GM12878 (cell line): ENCODE measurements at regions not wholly inside any gene's neighbourhood (a gene's known extent, or its start where the extent isn't known, plus 50 kb on each side); places are given as distances from the start of the nearest gene placed in this dataset.

Source experiments
- ATAC-seq: fragments of 200-7000 bp; cut with Tn5 transposase; 3 replicates; pipeline ENCODE4 v1.9.1; 2020; ENCODE audit warnings: mild to moderate bottlenecking, moderate library complexity
- BruUV-seq: library from RNA; stranded (reverse); fragments of 400-500 nt; replicated peaks from 2 replicates; lab custom pipeline; 2021; lab: Mats Ljungman, UMichigan
- CTCF ChIA-PET: fragments of 300-600 bp; sonication (Branson Sonifier 250); formaldehyde crosslinking; extraction: SDS; loops from one replicate; lab custom pipeline; 2021; ENCODE audit warnings: inconsistent platforms; lab: Yijun Ruan, JAX
- POLR2A ChIA-PET: fragments of 350-600 bp; formaldehyde crosslinking; extraction: SDS; loops from one replicate; lab custom pipeline; 2021; ENCODE audit warnings: inconsistent platforms; lab: Charles Lee
- RAD21 ChIA-PET: fragments of 300-600 bp; sonication (Branson Sonifier 250); formaldehyde crosslinking; loops from one replicate; lab custom pipeline; 2023; ENCODE audit warnings: antibody characterized with exemption; ENCODE audit not compliant: unreplicated experiment; lab: Charles Lee
- SMC1A ChIA-PET: fragments of 300-600 bp; sonication (Branson Sonifier 250); formaldehyde crosslinking; loops from one replicate; lab custom pipeline; 2023; ENCODE audit not compliant: unreplicated experiment, uncharacterized antibody; lab: Charles Lee
- DNase-seq: peaks from one replicate; pipeline ENCODE4 v3.0.0-alpha.2; 2011; ENCODE audit warnings: low read depth, low spot score
- FAIRE-seq: peaks from 3 replicates; lab custom pipeline; 2011; peaks lifted over from hg19 to GRCh38; lab: Jason Lieb, UNC
- H2AFZ ChIP-seq: 2 replicates; pipeline ENCODE4 v1.6.0; 2011; ENCODE audit warnings: low read depth, low read length, control low read depth; ENCODE audit not compliant: control insufficient read depth
- H3K27ac ChIP-seq: 2 replicates; pipeline ENCODE4 v1.5.1; 2011; ENCODE audit warnings: control low read depth; ENCODE audit not compliant: control insufficient read depth, insufficient read depth
- H3K27me3 ChIP-seq, 2 experiments: replicated peaks in 1 of 2; 2 replicates each; pipeline versions ENCODE4 v1.6.0 to v1.6.1; 2011; ENCODE audit warnings: low read length in 1 of 2; ENCODE audit not compliant: control insufficient read depth in 2 of 2, insufficient read depth in 2 of 2
- H3K36me3 ChIP-seq, 2 experiments: 2 replicates each; pipeline ENCODE4 v1.5.1; 2011; ENCODE audit warnings: low read length in 1 of 2; ENCODE audit not compliant: control insufficient read depth in 2 of 2, insufficient read depth in 2 of 2
- H3K4me1 ChIP-seq: 2 replicates; pipeline ENCODE4 v1.6.1; 2011; ENCODE audit warnings: mild to moderate bottlenecking, low read length, moderate library complexity, mixed read lengths; ENCODE audit not compliant: control insufficient read depth, insufficient read depth
- H3K4me2 ChIP-seq: 2 replicates; pipeline ENCODE4 v1.6.0; 2011; ENCODE audit warnings: control low read depth; ENCODE audit not compliant: control insufficient read depth, insufficient read depth
- H3K4me3 ChIP-seq: fragments of 200-600 bp; sonication (generic); 2 replicates; pipeline ENCODE4 v1.5.1; 2016
- H3K79me2 ChIP-seq: 2 replicates; pipeline ENCODE4 v1.6.0; 2011; ENCODE audit warnings: low read length; ENCODE audit not compliant: control insufficient read depth, insufficient read depth
- H3K9ac ChIP-seq: 2 replicates; pipeline ENCODE4 v1.8.0; 2011; ENCODE audit warnings: low read length, control low read depth, mixed read lengths; ENCODE audit not compliant: control insufficient read depth, insufficient read depth
- H3K9me3 ChIP-seq: replicated peaks from 3 replicates; pipeline ENCODE4 v1.5.1; 2011; ENCODE audit warnings: mild to moderate bottlenecking, low read length; ENCODE audit not compliant: control insufficient read depth, insufficient read depth
- H4K20me1 ChIP-seq: 2 replicates; pipeline ENCODE4 v1.6.0; 2011; ENCODE audit not compliant: control insufficient read depth, insufficient read depth
- BACH1 ChIP-seq: fragments of 450-650 bp; IDR thresholded peaks from 2 replicates; pipeline ENCODE4 v1.6.1; 2017; ENCODE audit warnings: mild to moderate bottlenecking, borderline replicate concordance
- CBX5 ChIP-seq: sonication (generic); IDR thresholded peaks from 2 replicates; pipeline ENCODE4 v1.6.1; 2016; ENCODE audit warnings: low read depth, moderate library complexity, mild to moderate bottlenecking, inconsistent platforms
- EED ChIP-seq: sonication (generic); IDR thresholded peaks from 2 replicates; pipeline ENCODE4 v1.6.1; 2016; ENCODE audit warnings: antibody characterized with exemption, low read depth
- FOXK2 ChIP-seq: fragments of 450-650 bp; IDR thresholded peaks from 2 replicates; pipeline ENCODE4 v1.6.1; 2017; ENCODE audit warnings: mild to moderate bottlenecking, moderate library complexity
- GATAD2B ChIP-seq: fragments of 450-650 bp; conservative IDR thresholded peaks from 2 replicates; pipeline ENCODE4 v1.6.1; 2017; ENCODE audit warnings: low read depth, mild to moderate bottlenecking, moderate library complexity
- KDM1A ChIP-seq: fragments of 200-600 bp; sonication (generic); IDR thresholded peaks from 2 replicates; pipeline ENCODE4 v1.6.1; 2016; ENCODE audit warnings: borderline replicate concordance
- KLF5 ChIP-seq: fragments of 450-650 bp; IDR thresholded peaks from 2 replicates; pipeline ENCODE4 v1.6.1; 2014; ENCODE audit warnings: mild to moderate bottlenecking; ENCODE audit not compliant: partially characterized antibody
- PAX8 ChIP-seq: fragments of 450-650 bp; IDR thresholded peaks from 2 replicates; pipeline ENCODE4 v1.6.1; 2017; ENCODE audit warnings: mild to moderate bottlenecking, moderate library complexity
- RAD21 ChIP-seq: IDR thresholded peaks from 2 replicates; pipeline ENCODE4 v1.6.1; 2011; ENCODE audit warnings: mild to moderate bottlenecking, low read depth, low read length, moderate library complexity; ENCODE audit not compliant: insufficient read depth
- SIN3A ChIP-seq: IDR thresholded peaks from 2 replicates; pipeline ENCODE4 v1.6.1; 2012; ENCODE audit warnings: low read depth, low read length, improper control_type of control experiment
- ZNF207 ChIP-seq: fragments of 450-650 bp; IDR thresholded peaks from 2 replicates; pipeline ENCODE4 v1.6.1; 2014; ENCODE audit warnings: antibody characterized with exemption, mild to moderate bottlenecking, borderline replicate concordance
- ZNF217 ChIP-seq: fragments of 450-650 bp; IDR thresholded peaks from 2 replicates; pipeline ENCODE4 v1.6.1; 2017; ENCODE audit warnings: antibody characterized with exemption, mild to moderate bottlenecking
- ZNF592 ChIP-seq: fragments of 450-650 bp; IDR thresholded peaks from 2 replicates; pipeline ENCODE4 v1.6.1; 2017; ENCODE audit warnings: mild to moderate bottlenecking, moderate library complexity
- WGBS: methylation state at CpG from one replicate; pipeline ENCODE4 v1.1.6; 2016; ENCODE audit warnings: low lambda C conversion rate; ENCODE audit not compliant: insufficient replicate concordance, insufficient coverage; ENCODE audit errors: missing lambda C conversion rate; 5-methylcytosine and 5-hydroxymethylcytosine counted together
- in situ Hi-C: fragments of 300-500 bp; cut with MboI; formaldehyde crosslinking; loops from 9 replicates; pipeline ENCODE4 v1.14.3; 2018; ENCODE audit warnings: mixed read lengths
- intact Hi-C: fragments of 100-400 bp; cut with micrococcal nuclease; formaldehyde crosslinking; loops from one replicate; pipeline ENCODE4 v1.14.2; 2022; ENCODE audit not compliant: unreplicated experiment
- TF ChIP-seq, protein P1 (sequence below): fragments of 450-650 bp; formaldehyde crosslinking; IDR thresholded peaks from 2 replicates; pipeline ENCODE4 v1.4.0; 2020; ENCODE audit warnings: mild to moderate bottlenecking, moderate library complexity
- TF ChIP-seq, protein P2 (sequence below): fragments of 450-650 bp; IDR thresholded peaks from 2 replicates; pipeline ENCODE4 v1.6.1; 2017; ENCODE audit warnings: antibody characterized with exemption, mild to moderate bottlenecking, moderate library complexity

GRCh38 chr2:172285010-172285621 lies 142.3 kb upstream of the ITGA6 start:
- Histone ChIP-seq H2AFZ (no peak overlapping the region), H3K4me3 (no peak overlapping the region), H3K4me2 (no peak overlapping the region), H3K27me3 (no peaks in the 10 kb centered on the region), H3K4me1 (no peaks in the 10 kb centered on the region), H4K20me1 (no peaks in the 10 kb centered on the region), H3K9me3 (no peaks in the 10 kb centered on the region), H3K36me3 (no peaks in the 10 kb centered on the region), H3K79me2 (no peaks in the 10 kb centered on the region), H3K9ac (no peak overlapping the region), H3K27ac (no peak overlapping the region)
- WGBS, result 6% methylated on average over 5 of the region's 5 CpGs
- ChIA-PET POLR2A (no interaction called here), CTCF (interaction anchor here (0.6 kb wide), 1 partner anchor 650 kb away, joined by 3 read pairs; no protein-coding TSS in a partner anchor), SMC1A (no interaction called here), RAD21 (no interaction called here)
- DNase-seq, result no peak
- no peak for FAIRE-seq
- ATAC-seq, result no peak
- intact Hi-C loops (no loop called here), in situ Hi-C loops (no loop called here)
- no TSS peak for BruUV-seq
- TF ChIP-seq KDM1A, result no peak
- TF ChIP-seq ZNF207, result no peak
- no peak for TF ChIP-seq ZNF217
- no peak for TF ChIP-seq PAX8
- TF ChIP-seq, protein P1, sequence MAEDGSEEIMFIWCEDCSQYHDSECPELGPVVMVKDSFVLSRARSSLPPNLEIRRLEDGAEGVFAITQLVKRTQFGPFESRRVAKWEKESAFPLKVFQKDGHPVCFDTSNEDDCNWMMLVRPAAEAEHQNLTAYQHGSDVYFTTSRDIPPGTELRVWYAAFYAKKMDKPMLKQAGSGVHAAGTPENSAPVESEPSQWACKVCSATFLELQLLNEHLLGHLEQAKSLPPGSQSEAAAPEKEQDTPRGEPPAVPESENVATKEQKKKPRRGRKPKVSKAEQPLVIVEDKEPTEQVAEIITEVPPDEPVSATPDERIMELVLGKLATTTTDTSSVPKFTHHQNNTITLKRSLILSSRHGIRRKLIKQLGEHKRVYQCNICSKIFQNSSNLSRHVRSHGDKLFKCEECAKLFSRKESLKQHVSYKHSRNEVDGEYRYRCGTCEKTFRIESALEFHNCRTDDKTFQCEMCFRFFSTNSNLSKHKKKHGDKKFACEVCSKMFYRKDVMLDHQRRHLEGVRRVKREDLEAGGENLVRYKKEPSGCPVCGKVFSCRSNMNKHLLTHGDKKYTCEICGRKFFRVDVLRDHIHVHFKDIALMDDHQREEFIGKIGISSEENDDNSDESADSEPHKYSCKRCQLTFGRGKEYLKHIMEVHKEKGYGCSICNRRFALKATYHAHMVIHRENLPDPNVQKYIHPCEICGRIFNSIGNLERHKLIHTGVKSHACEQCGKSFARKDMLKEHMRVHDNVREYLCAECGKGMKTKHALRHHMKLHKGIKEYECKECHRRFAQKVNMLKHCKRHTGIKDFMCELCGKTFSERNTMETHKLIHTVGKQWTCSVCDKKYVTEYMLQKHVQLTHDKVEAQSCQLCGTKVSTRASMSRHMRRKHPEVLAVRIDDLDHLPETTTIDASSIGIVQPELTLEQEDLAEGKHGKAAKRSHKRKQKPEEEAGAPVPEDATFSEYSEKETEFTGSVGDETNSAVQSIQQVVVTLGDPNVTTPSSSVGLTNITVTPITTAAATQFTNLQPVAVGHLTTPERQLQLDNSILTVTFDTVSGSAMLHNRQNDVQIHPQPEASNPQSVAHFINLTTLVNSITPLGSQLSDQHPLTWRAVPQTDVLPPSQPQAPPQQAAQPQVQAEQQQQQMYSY, result no peak
- TF ChIP-seq GATAD2B, result no peak
- no peak for TF ChIP-seq CBX5
- TF ChIP-seq, protein P2, sequence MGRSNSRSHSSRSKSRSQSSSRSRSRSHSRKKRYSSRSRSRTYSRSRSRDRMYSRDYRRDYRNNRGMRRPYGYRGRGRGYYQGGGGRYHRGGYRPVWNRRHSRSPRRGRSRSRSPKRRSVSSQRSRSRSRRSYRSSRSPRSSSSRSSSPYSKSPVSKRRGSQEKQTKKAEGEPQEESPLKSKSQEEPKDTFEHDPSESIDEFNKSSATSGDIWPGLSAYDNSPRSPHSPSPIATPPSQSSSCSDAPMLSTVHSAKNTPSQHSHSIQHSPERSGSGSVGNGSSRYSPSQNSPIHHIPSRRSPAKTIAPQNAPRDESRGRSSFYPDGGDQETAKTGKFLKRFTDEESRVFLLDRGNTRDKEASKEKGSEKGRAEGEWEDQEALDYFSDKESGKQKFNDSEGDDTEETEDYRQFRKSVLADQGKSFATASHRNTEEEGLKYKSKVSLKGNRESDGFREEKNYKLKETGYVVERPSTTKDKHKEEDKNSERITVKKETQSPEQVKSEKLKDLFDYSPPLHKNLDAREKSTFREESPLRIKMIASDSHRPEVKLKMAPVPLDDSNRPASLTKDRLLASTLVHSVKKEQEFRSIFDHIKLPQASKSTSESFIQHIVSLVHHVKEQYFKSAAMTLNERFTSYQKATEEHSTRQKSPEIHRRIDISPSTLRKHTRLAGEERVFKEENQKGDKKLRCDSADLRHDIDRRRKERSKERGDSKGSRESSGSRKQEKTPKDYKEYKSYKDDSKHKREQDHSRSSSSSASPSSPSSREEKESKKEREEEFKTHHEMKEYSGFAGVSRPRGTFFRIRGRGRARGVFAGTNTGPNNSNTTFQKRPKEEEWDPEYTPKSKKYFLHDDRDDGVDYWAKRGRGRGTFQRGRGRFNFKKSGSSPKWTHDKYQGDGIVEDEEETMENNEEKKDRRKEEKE, result no peak
- TF ChIP-seq EED, result no peak
- TF ChIP-seq SIN3A, result no peak
- TF ChIP-seq FOXK2, result no peak
- TF ChIP-seq BACH1, result no peak
- TF ChIP-seq ZNF592, result no peak
- no peak for TF ChIP-seq KLF5
- no peak for TF ChIP-seq RAD21
